ENCODE measurements at regions not wholly inside any gene's neighbourhood (a gene's known extent, or its start where the extent isn't known, plus 50 kb on each side); places are given as distances from the start of the nearest gene placed in this dataset.

- no peak for TF ChIP-seq CTCF (IDR thresholded peaks at IDR 0.05; ENCODE audit: borderline replicate concordance, control extremely low read depth, extremely low read depth, insufficient read depth, missing control alignments)
- DNase-seq (ENCODE audit: low spot score): no peak
- in situ Hi-C loops (cut with MboI; ENCODE audit: low sequenced_read_pairs, unreplicated experiment): no loop called here
These were observed 132.2 kb downstream of the EFNB2 start for GRCh38 chr13:106403280-106403679.

GRCh38 chr13:106402866-106403265 is 132.6 kb downstream of the EFNB2 start:
- DNase-seq (ENCODE audit: low spot score): no peak
- in situ Hi-C loops (cut with MboI; ENCODE audit: low sequenced_read_pairs, unreplicated experiment): no loop called here
- TF ChIP-seq CTCF (IDR thresholded peaks at IDR 0.05; ENCODE audit: borderline replicate concordance, control extremely low read depth, extremely low read depth, insufficient read depth, missing control alignments): no peak

- in situ Hi-C loops (cut with MboI; ENCODE audit: low sequenced_read_pairs, unreplicated experiment): no loop called here
- TF ChIP-seq CTCF (IDR thresholded peaks at IDR 0.05; ENCODE audit: borderline replicate concordance, control extremely low read depth, extremely low read depth, insufficient read depth, missing control alignments): no peak
- DNase-seq (ENCODE audit: low spot score): no peak
These were observed 134.4 kb downstream of the EFNB2 start for GRCh38 chr13:106401081-106401480.

- in situ Hi-C loops (cut with MboI; ENCODE audit: low sequenced_read_pairs, unreplicated experiment): no loop called here
- no peak for TF ChIP-seq CTCF (IDR thresholded peaks at IDR 0.05; ENCODE audit: borderline replicate concordance, control extremely low read depth, extremely low read depth, insufficient read depth, missing control alignments)
These were observed 135.2 kb downstream of the EFNB2 start for GRCh38 chr13:106400289-106400688.

GRCh38 chr13:106398289-106398688 is 137.2 kb downstream of the EFNB2 start:
- in situ Hi-C loops (cut with MboI; ENCODE audit: low sequenced_read_pairs, unreplicated experiment): no loop called here
- no peak for TF ChIP-seq CTCF (IDR thresholded peaks at IDR 0.05; ENCODE audit: borderline replicate concordance, control extremely low read depth, extremely low read depth, insufficient read depth, missing control alignments)
- DNase-seq (ENCODE audit: low spot score): no peak

More at GRCh38 chr13:106400289-106400688, 135.2 kb downstream of the EFNB2 start:
- DNase-seq (ENCODE audit: low spot score): no peak

- in situ Hi-C loops (cut with MboI; ENCODE audit: low sequenced_read_pairs, unreplicated experiment): no loop called here
- no peak for DNase-seq (ENCODE audit: low spot score)
- no peak for TF ChIP-seq CTCF (IDR thresholded peaks at IDR 0.05; ENCODE audit: borderline replicate concordance, control extremely low read depth, extremely low read depth, insufficient read depth, missing control alignments)
These were observed 141.7 kb downstream of the EFNB2 start for GRCh38 chr13:106393776-106394175.

- no peak for TF ChIP-seq CTCF (IDR thresholded peaks at IDR 0.05; ENCODE audit: borderline replicate concordance, control extremely low read depth, extremely low read depth, insufficient read depth, missing control alignments)
These were observed 143.8 kb downstream of the EFNB2 start for GRCh38 chr13:106391681-106392080.

More at GRCh38 chr13:106391681-106392080, 143.8 kb downstream of the EFNB2 start:
- in situ Hi-C loops (cut with MboI; ENCODE audit: low sequenced_read_pairs, unreplicated experiment): no loop called here
- DNase-seq (ENCODE audit: low spot score): no peak

Data from GM13976 (cell line).